ENCODE measurements at regions not wholly inside any gene's neighbourhood (a gene's known extent, or its start where the extent isn't known, plus 50 kb on each side); places are given as distances from the start of the nearest gene placed in this dataset.
"Not testable (repeated sequence)": the region's sequence is repeated elsewhere in the genome, so short reads cannot be mapped to it uniquely, and the experiment has no call there.

GRCh38 chr20:53695797-53696527 is 102.3 kb upstream of the ZNF217 start:
- no peak for DNase-seq (ENCODE audit: low spot score)

DNA sequence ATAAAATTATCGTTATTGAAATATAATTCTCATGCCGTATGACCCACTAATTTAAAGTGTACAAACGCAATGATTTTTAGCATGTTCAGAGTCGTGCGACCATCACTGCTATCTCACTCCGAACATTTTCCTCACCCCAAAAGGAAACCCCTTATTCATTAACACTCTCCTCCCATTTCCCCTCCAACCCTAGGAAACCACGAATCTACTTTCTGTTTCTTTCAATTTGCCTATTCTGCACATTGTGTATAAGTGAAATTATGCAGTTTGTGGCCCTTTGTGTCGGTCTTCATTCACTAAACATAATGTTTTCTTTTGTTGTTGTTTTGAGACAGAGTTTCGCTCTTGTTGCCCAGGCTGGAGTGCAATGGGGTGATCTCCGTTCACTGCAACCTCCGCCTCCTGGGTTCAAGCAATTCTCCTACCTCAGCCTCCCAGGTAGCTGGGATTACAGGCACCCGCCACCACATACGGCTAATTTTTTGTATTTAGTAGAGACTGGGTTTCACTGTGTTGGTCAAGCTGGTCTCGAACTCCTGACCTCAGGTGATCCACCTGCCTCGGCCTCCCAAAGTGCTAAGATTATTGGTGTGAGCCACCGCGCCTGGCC is 99.7 kb upstream of the ZNF217 start:
- no peak for DNase-seq (ENCODE audit: low spot score)

- DNase-seq (ENCODE audit: low spot score) = no peak
These were observed 98.9 kb upstream of the ZNF217 start for GRCh38 chr20:53692465-53693067.

DNA sequence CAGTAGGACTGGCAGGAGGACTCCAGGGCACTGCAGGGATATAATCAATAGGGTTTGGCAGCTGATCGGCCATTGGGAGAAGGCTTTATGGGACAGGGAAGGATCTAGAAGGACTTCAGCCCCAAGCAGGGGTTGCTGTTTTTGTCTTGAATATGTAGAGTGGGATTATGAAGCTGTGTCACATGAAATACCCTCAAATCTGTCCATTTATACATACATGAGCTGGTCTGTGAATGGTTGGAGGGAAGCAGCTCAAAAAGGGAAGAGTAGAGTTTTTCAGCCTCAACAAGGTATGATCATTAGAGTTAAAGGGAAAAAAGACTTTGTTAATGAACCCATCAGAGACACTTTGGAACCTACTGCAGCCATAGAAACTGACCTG is 98.2 kb upstream of the ZNF217 start:
- DNase-seq (ENCODE audit: low spot score) = no peak

DNA sequence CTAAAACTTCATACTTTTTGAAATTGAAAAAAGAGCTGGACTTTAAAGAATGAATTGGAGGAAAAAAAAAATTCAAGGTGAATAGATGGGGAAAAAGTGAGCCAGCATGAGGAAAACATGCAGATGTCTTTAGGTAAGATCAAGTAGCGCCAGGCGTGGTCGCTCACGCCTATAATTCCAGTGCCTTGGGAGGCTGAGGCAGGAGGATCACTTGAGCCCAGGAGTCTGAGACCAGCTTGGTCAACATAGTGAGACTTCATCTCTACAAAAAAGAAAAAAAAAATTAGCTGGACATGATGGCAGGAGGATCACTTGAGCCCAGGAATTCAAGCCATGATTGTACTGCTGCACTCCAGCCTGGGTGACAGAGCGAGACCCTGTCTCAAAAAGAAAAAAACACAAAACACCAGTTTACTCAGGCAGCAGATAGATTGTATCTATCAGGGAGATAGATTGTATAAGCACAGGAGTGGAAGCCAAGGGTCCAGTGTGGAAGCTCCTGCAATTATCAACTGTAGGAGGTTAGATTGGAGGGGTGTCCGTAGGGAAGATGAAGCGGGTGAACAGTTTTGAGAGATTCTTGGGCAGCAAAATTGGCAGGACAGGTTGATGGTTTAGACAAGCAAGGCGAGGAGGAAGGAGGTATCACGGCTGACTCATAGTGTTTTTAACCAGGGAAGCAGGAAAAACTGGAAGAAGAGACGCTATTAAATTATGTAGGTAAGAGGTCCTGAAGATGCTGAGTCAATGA is 97.6 kb upstream of the ZNF217 start:
- DNase-seq (ENCODE audit: low spot score) = no peak

- no peak for DNase-seq (ENCODE audit: low spot score)
These were observed 94.4 kb upstream of the ZNF217 start for GRCh38 chr20:53688085-53688484.

DNA sequence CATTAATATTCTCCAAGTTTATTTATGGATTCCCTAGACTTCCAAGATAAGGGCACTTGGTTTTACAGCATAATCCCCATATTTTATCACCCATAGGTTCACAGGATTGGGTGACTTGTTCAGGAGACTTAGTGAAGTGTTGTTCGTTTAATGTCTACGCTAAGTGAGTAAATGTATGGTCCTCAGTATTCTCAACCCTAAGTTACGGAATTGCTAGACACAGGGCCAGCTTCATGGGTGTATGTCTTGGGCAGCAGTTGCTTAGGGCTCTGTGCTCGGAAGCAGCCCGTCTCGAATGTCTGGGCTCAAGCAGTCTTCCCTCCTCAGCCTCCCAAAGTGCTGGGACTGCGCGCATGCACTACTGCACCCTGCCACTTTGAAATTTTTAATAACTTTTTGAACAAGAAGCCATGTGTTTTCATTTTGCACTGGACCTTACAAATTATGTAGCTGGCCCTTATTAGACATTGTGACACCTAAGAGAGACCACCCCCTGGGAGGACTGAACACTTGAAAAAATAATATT is 91.5 kb upstream of the ZNF217 start:
- DNase-seq (ENCODE audit: low spot score) = no peak

DNA sequence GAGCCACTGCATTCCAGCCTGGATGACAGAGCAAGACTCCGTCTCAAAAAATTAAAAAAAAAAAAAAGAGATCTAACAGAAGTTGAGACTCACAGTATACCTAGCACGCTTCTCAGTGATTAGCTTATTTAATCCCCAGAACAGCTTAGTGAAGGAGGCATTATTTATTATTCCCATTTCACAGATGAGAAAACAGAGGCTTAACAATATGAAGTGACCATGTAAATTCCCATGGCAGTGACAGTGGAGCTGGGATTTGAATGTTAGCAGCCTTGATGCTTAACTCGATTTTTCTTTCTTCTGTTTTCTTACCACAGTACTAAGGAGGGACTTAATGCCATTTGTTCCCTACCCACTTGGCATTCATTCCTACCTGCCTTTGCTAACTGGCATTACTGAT is 89.9 kb upstream of the ZNF217 start:
- DNase-seq (ENCODE audit: low spot score) = no peak

DNA sequence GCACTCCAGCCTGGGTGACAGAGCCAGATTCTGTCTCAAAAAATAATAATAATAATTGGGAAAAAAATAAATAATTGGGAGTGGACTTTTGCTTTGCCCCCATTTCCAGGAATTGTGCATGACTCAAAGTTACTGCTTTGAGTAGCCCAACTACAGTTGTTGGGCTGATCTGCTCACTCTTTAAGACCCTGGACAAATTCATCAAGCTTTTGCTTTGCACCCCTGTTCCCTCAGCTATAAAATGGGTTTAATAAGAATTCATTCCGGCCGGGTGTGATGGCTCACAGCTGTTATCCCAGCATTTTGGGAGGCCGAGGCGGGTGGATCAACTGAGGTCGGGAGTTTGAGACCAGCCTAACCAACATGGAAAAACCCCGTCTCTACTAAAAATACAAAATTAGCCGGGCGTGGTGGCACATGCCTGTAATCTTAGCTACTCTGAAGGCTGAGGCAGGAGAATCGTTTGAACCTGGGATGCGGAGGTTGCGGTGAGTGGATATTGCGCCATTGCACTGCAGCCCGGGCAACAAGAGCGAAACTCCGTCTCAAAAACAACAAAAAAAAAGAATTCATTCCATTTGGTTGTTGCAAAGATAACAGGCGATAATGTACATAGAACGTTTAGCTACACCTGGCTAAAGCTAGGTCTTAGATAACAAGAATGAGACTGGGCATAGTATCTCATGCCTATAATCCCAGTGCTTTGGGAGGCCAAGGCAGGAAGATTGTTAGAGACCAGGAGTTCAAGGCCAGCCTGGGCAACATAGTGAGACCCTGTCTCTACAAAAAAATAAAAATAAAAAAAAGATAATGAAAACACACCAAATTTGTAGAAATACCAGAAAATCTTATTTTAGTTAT is 87.9 kb upstream of the ZNF217 start:
- no peak for DNase-seq (ENCODE audit: low spot score)

GRCh38 chr20:53679597-53680309 is 86.1 kb upstream of the ZNF217 start:
- no peak for DNase-seq (ENCODE audit: low spot score)

- DNase-seq (ENCODE audit: low spot score) = no peak
These were observed 85.5 kb upstream of the ZNF217 start for GRCh38 chr20:53678990-53679596.

DNA sequence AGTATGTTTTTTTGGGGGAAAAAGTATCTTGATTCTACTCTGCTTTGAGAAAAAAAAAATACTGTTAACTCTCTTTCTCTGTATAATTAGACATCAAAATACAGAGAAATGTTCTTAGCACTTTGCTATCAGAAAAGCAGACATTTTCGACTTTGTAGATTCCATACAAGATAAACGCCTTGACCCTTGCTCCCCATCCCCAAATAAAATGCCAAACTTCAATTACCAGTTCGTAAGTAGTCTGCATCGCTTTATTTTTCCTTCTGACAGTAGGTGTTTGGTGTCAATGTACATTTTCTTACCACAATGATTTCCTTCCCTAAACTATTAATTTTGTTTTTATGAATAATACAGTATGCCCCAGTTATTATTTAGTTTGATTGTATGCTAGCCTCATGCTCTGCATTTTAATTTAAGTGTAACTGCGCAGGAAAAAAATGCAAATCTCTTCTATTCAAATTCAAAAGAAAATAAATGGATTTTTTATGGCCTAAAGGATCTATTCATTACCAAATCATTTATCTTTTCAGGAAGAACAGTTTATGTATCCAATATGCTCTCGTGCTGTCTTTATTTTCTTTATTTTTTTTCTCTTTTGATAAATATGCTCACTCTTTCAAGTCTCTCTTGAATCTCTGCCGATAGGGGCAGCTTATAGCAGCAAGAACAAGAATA is 84.8 kb upstream of the ZNF217 start:
- no peak for DNase-seq (ENCODE audit: low spot score)

DNA sequence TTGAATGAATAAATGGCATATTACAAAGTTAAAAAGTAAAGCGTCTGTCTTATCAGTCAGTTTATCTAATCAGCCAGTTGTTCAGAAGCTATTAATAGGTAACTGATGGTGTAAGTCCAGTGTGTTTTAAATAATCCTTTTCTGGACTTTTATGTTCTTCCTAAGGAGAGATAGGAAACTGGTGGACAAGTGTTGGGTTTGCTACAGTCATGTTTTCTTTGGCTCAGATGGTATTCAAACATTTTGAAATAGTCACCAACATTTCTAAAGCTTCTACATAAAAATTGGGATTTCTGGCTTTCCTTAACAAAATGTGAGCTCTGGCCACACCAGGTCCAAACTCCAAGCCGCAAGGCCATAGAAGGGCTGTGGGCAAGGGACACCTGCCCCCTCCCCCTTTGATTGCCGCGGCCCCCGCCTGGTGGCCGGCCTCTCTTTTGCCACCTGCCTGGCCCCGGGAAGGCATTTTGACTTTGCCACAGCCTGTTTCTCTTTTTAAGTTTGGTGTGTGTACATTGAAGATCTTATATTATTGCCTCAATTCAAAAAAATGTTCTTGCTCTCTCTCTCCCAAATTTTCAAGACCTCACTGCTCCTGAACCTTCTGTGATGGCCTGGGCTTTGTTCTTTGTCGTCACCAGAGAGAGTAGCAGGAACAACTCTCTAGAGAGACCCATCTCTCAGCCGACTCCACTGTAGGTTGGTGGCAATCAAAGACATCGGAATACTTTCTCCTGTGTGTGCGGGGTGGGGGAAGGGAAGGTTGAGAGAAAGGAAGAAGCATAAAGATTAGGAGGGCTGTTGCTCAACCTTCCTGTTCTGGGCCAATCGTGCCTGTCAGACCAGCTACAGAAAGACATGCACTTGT is 84.0 kb upstream of the ZNF217 start:
- no peak for DNase-seq (ENCODE audit: low spot score)

- no peak for DNase-seq (ENCODE audit: low spot score)
These were observed 83.3 kb upstream of the ZNF217 start for GRCh38 chr20:53676987-53677386.

GRCh38 chr20:53676519-53676822 is 82.8 kb upstream of the ZNF217 start:
- no peak for DNase-seq (ENCODE audit: low spot score)

- DNase-seq (ENCODE audit: low spot score) = no peak
These were observed 79.0 kb upstream of the ZNF217 start for GRCh38 chr20:53672484-53673129.

DNA sequence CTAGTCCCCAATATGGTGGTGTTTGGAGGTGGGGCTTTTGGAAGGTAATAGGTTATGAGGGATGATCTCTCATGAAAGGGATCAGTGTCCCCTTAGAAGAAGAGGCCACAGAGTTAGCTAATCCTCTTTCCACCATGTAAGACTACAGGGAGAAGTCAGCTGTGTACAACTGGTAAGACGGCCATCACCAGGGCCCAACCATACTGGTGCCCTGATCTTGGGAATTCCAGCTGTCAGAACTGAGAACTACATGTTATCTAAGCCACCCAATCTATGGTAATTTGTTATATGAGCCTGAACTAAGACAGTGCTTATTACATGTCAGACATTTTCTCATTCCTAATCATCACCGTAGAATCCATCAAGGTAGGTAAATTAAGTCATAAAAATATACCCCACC is 77.7 kb upstream of the ZNF217 start:
- no peak for DNase-seq (ENCODE audit: low spot score)

GRCh38 chr20:53669517-53670313 is 76.1 kb upstream of the ZNF217 start:
- DNase-seq (ENCODE audit: low spot score) = not testable (repeated sequence)

Data from D341Med (cell line).